ENCODE measurements at regions not wholly inside any gene's neighbourhood (a gene's known extent, or its start where the extent isn't known, plus 50 kb on each side); places are given as distances from the start of the nearest gene placed in this dataset.

GRCh38 chr16:86396422-86396821 lies 113.9 kb upstream of the FOXF1 start:
- intact Hi-C loops (cut with DNase I): no loop called here
- peak in 1 of 10 donors; percentile 53 for DNase-seq

- peak in 1 of 10 donors; percentile 66 for DNase-seq
- intact Hi-C loops (cut with DNase I): no loop called here
Measured at GRCh38 chr16:86396901-86397311, 113.4 kb upstream of the FOXF1 start.

- intact Hi-C loops (cut with DNase I): no loop called here
- no peak for DNase-seq
Measured at GRCh38 chr16:86398201-86398600, 112.1 kb upstream of the FOXF1 start.

GRCh38 chr16:86398622-86399021 lies 111.7 kb upstream of the FOXF1 start:
- intact Hi-C loops (cut with DNase I): no loop called here
- DNase-seq: no peak

- intact Hi-C loops (cut with DNase I): no loop called here
- no peak for DNase-seq
Measured at GRCh38 chr16:86401126-86401525, 109.2 kb upstream of the FOXF1 start.

GRCh38 chr16:86403085-86403484 lies 107.2 kb upstream of the FOXF1 start:
- intact Hi-C loops (cut with DNase I): no loop called here
- DNase-seq: no peak

- intact Hi-C loops (cut with DNase I): no loop called here
- no peak for DNase-seq
Measured at GRCh38 chr16:86403541-86404163, 106.7 kb upstream of the FOXF1 start.

GRCh38 chr16:86404678-86405077 lies 105.6 kb upstream of the FOXF1 start:
- intact Hi-C loops (cut with DNase I): no loop called here
- no peak for DNase-seq

GRCh38 chr16:86405319-86405718 lies 105.0 kb upstream of the FOXF1 start:
- DNase-seq: no peak
- intact Hi-C loops (cut with DNase I): no loop called here

- intact Hi-C loops (cut with DNase I): no loop called here
- DNase-seq: no peak
Measured at GRCh38 chr16:86406056-86406455, 104.3 kb upstream of the FOXF1 start.

GRCh38 chr16:86408685-86409084 lies 101.6 kb upstream of the FOXF1 start:
- intact Hi-C loops (cut with DNase I): no loop called here

GRCh38 chr16:86410081-86410480 lies 100.2 kb upstream of the FOXF1 start:
- intact Hi-C loops (cut with DNase I): no loop called here
- no peak for DNase-seq

More at GRCh38 chr16:86408685-86409084, 101.6 kb upstream of the FOXF1 start:
- no peak for DNase-seq

- intact Hi-C loops (cut with DNase I): no loop called here
- no peak for DNase-seq
Measured at GRCh38 chr16:86410529-86410928, 99.8 kb upstream of the FOXF1 start.

GRCh38 chr16:86411897-86412296 lies 98.4 kb upstream of the FOXF1 start:
- intact Hi-C loops (cut with DNase I): no loop called here
- DNase-seq: no peak

GRCh38 chr16:86414991-86415740 lies 95.2 kb upstream of the FOXF1 start:
- intact Hi-C loops (cut with DNase I): no loop called here
- DNase-seq: no peak

- intact Hi-C loops (cut with DNase I): no loop called here
Measured at GRCh38 chr16:86418981-86419380, 91.3 kb upstream of the FOXF1 start.

GRCh38 chr16:86419518-86419917 lies 90.8 kb upstream of the FOXF1 start:
- intact Hi-C loops (cut with DNase I): no loop called here

More at GRCh38 chr16:86418981-86419380, 91.3 kb upstream of the FOXF1 start:
- no peak for DNase-seq

GRCh38 chr16:86421995-86422394 lies 88.3 kb upstream of the FOXF1 start:
- intact Hi-C loops (cut with DNase I): no loop called here
- DNase-seq: no peak

More at GRCh38 chr16:86419518-86419917, 90.8 kb upstream of the FOXF1 start:
- no peak for DNase-seq

GRCh38 chr16:86424398-86424797 lies 85.9 kb upstream of the FOXF1 start:
- intact Hi-C loops (cut with DNase I): no loop called here

GRCh38 chr16:86424985-86425384 lies 85.3 kb upstream of the FOXF1 start:
- peak in 1 of 10 donors; percentile 40 for DNase-seq
- intact Hi-C loops (cut with DNase I): no loop called here

More at GRCh38 chr16:86424398-86424797, 85.9 kb upstream of the FOXF1 start:
- no peak for DNase-seq

GRCh38 chr16:86426063-86426642 lies 84.2 kb upstream of the FOXF1 start:
- intact Hi-C loops (cut with DNase I): no loop called here

GRCh38 chr16:86427433-86427851 lies 82.9 kb upstream of the FOXF1 start:
- DNase-seq: no peak

More at GRCh38 chr16:86426063-86426642, 84.2 kb upstream of the FOXF1 start:
- DNase-seq: peak in 1 of 10 donors; percentile 37

More at GRCh38 chr16:86427433-86427851, 82.9 kb upstream of the FOXF1 start:
- intact Hi-C loops (cut with DNase I): no loop called here

Data from posterior cingulate gyrus (tissue), 11 donors.